ENCODE measurements at regions not wholly inside any gene's neighbourhood (a gene's known extent, or its start where the extent isn't known, plus 50 kb on each side); places are given as distances from the start of the nearest gene placed in this dataset.

- DNase-seq (ENCODE audit: extremely low spot score, insufficient read length, low read depth) = no peak
- FAIRE-seq = no peak
Measured at GRCh38 chr10:43970018-43970698, 321.5 kb upstream of the ZNF32 start.

DNA sequence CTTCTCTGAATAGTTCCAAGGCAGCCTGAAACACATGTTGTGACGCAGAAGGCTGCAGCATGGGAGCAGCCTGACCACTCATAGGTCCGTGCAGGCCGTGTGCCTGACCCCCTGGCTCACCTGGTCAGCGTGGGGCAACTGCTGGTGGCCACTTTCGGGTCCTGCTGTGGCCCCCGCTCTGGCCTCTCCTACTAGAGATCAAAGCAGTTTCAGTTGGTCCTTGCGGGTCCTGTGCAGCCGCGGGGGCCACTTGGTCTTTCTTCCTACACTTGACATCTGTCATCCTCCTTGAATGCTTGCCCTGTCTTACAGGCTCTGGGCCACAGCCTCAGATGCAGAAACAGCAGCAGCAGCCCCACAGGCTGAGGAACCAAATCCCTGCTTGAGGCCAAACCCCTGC is 320.8 kb upstream of the ZNF32 start:
- FAIRE-seq (no peak), DNase-seq (ENCODE audit: extremely low spot score, insufficient read length, low read depth) (no peak)

- no peak for DNase-seq (ENCODE audit: extremely low spot score, insufficient read length, low read depth)
- FAIRE-seq = no peak
Measured at GRCh38 chr10:43968961-43969360, 320.3 kb upstream of the ZNF32 start.

DNA sequence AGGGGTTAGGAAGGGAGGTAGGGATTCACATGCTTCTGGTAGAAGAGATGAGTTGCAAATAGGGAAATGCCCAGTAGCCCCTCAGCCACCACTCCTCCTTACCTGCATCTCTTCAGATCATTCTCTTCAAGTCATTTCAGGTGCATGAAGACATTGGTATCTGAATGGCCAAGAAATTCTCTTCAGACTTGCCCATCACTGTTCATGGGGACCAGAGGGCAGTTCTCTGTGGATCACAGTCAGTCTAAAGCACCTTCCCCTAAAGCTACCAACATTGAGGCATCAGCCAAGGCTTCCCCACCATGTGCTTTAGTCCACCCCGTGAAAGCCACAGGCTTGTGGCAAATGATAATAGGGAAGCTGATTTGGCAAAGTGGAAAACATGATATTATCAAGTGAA is 319.4 kb upstream of the ZNF32 start:
- FAIRE-seq = no peak

DNA sequence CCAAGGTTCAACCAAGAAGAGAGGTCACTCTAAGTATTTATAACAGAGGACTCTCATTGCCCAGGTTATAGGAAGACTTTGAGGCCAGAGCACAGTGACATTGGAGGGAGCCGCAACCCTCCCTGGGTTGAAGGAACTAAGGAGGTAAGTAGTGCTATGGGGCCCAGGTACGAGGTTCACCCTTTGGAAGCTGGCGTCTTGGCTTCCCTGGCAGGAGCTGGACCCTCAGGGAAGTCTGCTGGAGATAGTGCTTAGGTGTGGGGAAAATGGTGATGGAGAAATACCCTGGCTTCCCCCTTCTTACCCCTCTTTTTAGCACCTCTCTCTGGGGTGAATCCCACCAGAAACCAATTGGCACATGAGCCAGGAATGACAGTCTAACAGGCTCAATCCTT is 317.9 kb upstream of the ZNF32 start:
- DNase-seq (ENCODE audit: extremely low spot score, insufficient read length, low read depth) = no peak
- no peak for FAIRE-seq

More for the DNA sequence above, 319.4 kb upstream of the ZNF32 start:
- DNase-seq (ENCODE audit: extremely low spot score, insufficient read length, low read depth) = no peak

DNA sequence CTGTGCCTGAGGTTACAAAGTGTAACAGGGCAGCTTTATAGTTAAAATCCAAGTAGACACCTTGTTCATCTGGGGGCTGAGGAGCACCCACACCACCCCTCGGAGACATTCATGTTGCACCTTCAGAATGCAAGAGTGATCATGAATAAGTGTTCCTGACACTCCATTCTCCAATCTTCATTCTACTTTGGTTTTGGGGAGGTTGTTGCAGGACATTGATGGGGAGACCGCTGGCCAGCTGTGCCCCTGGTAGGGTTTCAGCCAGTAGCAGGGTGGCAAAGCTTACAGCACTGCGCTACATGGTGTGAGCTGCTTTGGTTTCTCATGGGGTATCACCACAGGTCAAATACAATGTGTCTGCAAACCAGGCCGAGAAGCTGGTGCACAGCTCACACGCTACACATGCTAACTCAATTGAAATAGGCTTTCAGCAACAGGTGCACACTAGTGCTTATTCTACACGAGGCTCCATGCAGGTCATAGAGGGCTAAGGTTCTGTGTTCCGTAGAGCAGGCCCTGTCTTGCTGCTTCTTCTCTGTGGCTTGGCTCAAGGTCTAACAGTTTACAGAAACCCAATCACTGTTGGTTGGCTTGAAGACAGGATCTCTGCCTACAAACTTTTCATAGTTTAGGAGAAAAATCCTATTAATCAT is 317.4 kb upstream of the ZNF32 start:
- no peak for FAIRE-seq

DNA sequence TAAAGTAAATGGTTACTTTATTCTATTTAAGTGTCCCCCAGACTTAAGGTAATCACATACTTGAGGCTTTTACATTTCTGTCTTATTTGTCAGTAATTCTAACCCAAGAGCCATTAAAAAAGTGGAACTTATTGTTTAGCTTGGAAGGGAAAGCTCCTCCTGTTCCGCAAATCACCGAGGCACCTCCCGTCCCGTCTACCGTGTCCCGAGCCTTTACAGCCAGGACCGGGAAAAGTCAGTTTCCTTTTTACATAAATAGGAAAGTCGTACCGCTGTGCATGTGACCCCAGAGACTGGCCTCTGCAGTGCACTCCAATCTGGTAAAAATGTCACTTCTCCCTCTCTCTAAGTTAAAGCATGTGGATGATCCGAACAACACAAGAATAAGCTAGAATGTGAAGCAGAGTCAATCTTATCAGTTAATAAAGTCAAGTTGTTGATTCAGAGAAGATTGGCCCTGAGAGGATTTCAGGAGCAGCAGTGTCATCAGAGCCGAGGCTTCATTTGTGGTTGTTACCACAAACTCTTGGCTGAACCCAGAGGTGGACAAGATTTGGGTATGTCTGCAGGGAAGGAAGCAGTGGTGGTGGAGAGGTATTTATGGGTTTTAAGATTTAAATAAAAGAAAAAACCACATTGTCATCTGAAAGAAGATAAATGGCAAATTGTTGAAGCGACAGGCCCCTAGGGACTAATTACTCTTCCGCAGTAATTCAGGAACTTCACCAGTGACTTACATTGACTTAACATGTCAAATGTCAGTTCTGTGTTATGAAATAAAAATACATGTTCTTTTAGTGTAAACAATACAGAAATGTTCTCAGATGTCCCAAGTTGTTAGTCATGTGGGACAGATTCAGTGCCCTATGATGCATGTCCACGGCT is 316.6 kb upstream of the ZNF32 start:
- FAIRE-seq (no peak), DNase-seq (ENCODE audit: extremely low spot score, insufficient read length, low read depth) (no peak)

More for the DNA sequence above, 317.4 kb upstream of the ZNF32 start:
- DNase-seq (ENCODE audit: extremely low spot score, insufficient read length, low read depth) = no peak

- FAIRE-seq (no peak), DNase-seq (ENCODE audit: extremely low spot score, insufficient read length, low read depth) (no peak)
Measured at GRCh38 chr10:43964486-43964885, 315.8 kb upstream of the ZNF32 start.

- FAIRE-seq (no peak), DNase-seq (ENCODE audit: extremely low spot score, insufficient read length, low read depth) (no peak)
Measured at GRCh38 chr10:43963793-43964425, 315.2 kb upstream of the ZNF32 start.

DNA sequence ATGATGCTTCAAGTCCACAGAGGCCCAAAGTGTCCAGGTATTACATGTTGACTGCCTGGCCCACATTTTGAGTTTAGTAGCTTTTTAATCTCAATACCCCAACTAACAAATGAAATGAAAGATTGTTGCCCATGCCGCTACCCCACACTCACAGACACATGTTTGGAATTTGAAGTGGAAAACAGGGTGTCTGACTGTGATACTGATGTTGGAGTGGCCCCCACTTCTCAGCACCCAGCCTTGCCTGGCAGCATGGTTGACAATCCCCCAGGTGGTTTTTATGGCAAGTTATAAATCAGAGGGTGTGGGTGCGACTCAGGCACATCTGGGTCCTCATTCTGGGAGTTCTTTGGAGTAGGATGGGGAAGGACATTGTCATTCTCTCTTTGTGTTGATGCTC is 314.7 kb upstream of the ZNF32 start:
- DNase-seq (ENCODE audit: extremely low spot score, insufficient read length, low read depth) (no peak), FAIRE-seq (no peak)

- FAIRE-seq (no peak), DNase-seq (ENCODE audit: extremely low spot score, insufficient read length, low read depth) (no peak)
Measured at GRCh38 chr10:43962346-43963191, 313.9 kb upstream of the ZNF32 start.

DNA sequence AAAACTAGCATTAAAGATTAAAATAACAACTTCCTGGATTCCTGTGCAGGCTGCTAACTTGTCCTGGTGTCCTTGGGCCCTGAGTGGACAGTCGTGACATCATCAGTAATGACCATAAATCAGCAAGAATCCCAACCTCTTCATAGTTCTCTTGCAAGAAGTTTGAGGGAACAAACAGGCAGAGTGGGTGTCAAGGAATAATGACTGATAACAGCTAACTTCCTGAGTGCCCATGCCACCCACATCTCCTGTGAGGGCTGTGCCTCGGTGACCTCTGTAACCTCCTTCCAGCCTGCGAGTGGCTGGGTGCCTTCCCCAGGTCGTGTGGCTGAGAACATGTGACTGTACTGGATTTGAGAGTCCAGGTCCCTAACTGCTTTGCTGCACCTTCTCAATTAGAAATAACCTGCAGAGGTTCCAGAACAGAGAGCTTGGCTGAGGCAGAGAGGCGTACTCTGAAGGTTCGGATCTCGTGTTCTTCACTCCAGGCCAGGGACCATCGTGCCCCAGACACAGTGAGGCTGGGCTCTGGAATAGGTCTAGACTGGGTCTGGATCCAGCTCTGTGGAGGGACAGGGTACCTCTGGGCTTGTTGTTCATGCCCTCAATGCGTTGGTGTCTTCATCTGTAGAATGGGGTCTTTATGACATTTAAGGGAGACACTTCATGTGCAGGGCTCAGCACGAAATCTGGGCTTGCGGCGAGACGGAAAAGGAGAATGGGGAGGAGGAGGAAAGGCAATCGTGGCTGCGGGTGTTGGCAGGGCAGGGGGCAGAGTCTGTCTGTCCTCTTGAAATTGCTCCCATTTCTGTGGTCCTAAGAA is 313.1 kb upstream of the ZNF32 start:
- FAIRE-seq (no peak), DNase-seq (ENCODE audit: extremely low spot score, insufficient read length, low read depth) (no peak)

GRCh38 chr10:43960981-43961380 is 312.3 kb upstream of the ZNF32 start:
- DNase-seq (ENCODE audit: extremely low spot score, insufficient read length, low read depth) (no peak), FAIRE-seq (no peak)

DNA sequence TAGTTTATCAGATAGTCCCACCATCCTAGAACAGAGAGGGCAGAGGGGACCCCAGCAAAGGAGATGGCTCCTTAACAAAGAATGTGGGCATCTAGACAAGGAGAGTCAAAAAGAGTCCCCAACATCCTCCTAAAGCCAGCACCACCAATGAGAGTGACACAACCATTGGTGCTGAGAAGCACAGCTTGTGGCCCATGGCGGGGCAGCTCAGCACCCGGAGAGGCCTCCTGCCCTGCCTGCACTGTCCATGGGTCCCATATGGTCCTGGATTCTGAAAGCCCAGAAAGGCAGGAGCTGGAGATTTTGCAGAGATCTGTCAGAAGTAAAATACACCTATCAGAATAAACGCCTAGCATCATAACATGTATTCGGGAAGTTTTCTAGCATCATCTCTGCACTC is 311.8 kb upstream of the ZNF32 start:
- FAIRE-seq = no peak
- DNase-seq (ENCODE audit: extremely low spot score, insufficient read length, low read depth) = no peak

DNA sequence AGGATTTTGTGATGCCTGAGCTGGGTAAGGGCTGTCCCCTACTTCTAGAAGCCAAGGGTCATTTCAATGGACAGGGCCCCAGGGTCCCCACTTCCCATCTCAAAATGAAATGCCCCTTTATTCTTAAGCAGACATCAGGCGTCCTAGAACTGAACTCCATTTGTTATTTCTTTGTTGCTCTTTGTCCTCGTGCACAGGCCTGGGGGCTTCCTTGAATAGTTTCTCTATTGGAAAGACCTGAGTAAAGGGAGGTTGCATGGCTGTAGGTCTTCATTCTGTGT is 311.4 kb upstream of the ZNF32 start:
- no peak for FAIRE-seq

DNA sequence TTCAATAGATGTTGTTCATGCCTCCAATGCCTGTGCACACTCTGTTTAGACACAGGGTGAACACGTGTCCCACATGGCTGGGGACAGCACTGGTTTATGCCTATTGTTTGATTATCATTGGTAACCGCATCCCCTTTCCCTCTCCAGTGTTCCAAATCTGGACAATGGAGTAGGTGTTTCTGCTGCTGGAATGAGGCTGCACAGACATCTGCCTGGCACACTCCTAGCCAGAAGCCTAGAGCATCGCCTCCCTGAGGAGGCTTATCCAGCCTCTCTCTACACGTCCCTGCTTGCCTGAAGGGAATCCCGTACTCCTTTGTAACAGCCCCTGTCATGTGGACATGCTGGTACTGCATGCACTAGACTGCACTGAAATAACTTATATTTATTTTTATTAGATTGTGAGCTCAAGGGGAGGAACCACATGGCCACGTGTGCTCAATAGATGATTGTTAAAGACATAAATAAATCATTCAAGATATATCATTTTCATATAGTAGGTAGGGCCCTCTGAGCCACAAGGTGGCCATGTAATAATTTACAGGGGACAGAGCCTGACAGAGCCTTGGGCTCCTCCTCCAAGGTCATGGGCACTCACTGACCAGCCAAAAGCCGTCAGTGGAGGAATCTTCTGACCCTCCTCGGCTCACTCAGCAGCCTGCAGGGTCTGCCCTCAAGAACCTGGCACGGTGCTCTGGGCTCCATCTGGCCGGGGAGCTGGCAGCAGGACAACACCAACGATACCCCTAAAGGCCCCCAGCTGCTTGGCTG is 310.9 kb upstream of the ZNF32 start:
- DNase-seq (ENCODE audit: extremely low spot score, insufficient read length, low read depth) = no peak
- no peak for FAIRE-seq

More for the DNA sequence above, 311.4 kb upstream of the ZNF32 start:
- no peak for DNase-seq (ENCODE audit: extremely low spot score, insufficient read length, low read depth)

DNA sequence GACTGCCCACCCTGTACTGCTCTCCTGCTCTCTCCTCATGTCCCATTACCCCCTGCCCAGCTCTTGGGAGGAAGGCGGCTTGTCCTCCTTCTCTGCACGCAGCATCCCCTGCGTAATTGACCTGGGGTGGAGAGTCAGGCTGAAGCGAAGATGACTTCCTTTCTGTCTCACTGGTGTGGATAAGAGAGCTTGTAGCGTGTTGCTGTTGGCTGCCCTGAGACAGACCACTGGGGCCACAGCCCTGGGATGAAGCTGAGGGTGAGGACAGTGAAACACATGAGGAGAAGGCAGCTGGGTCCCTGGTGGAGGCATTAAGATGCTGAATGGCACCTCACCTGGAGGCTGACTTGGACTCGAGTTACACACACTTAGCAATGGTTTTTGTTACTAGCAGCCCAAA is 310.3 kb upstream of the ZNF32 start:
- DNase-seq (ENCODE audit: extremely low spot score, insufficient read length, low read depth) (no peak), FAIRE-seq (no peak)

GRCh38 chr10:43958071-43958432 is 309.4 kb upstream of the ZNF32 start:
- DNase-seq (ENCODE audit: extremely low spot score, insufficient read length, low read depth) (no peak), FAIRE-seq (no peak)
